Renal cortex interstitium (tissue), 11 donors: ENCODE measurements at regions not wholly inside any gene's neighbourhood (a gene's known extent, or its start where the extent isn't known, plus 50 kb on each side); places are given as distances from the start of the nearest gene placed in this dataset.
"Not testable (repeated sequence)": the region's sequence is repeated elsewhere in the genome, so short reads cannot be mapped to it uniquely, and the experiment has no call there.

Source experiments
- DNase-seq, 11 donors: peaks; one replicate each; pipeline ENCODE4 v3.0.0-alpha.2; 2013; ENCODE audit warnings: low read depth in 9 of 11, low spot score in 4 of 11; ENCODE audit errors: extremely low read depth in 1 of 11

DNA sequence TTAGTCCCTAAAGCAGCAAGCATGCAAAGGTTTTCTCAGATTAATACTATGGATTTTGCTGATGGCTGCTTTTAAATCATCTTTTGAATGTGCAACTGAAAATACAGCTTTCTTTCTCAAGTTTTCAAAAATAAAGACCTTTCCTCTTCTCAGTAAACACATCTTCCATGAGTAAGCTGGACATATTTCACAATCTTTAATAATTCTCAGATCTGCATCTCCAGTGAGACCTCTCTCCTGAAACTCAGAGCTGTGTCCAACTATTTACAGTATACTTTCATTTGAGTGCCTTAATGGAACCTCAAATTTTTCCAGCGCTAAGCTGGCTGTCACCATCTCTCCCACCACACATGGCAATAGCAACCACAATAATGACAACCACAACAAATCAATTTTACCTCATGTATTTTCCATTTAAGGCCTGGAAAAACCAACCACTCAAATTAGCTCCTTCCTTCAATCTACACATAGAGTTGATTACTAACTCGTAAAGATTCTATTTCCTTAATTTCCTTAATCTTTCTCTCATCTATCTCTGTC lies 192.4 kb upstream of the RPL34 start:
- DNase-seq: no peak

DNA sequence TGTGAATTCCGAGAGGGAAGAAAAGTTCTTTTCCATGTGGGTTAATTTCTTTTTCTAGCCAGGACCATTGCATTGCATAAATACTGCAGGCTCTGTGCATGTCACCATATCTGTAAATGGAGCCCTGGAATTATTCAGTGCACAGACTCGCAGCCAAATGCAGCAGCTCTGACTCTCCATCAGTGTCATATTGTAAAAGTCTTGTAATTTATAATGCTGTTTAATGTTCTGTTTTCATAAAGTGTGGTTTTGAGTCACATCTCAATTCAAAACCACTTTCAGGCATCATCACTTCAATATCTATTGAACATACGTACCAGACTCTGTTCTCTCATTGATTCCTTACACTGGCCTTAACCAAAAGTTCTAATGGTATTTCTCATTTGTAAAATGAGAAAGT lies 193.9 kb upstream of the RPL34 start:
- no peak for DNase-seq

DNA sequence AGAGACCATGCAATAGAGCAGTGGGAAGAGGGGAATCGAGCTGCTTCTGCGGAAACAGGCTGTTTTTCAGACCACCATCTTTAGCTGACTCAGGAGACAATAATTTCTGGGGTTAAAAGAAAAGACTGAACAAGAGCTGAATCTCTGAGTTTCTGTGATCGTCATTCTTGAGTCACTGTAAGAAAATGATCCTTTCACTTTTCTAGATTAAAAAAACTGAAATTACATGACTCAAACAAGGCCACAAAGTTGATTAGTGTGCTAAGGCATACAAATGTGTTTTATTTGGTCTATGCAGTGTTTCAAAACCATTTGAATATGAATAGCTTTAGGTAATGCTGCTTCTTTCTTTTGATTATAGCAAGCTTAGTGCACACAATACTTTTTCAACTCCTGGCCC lies 194.4 kb upstream of the RPL34 start:
- DNase-seq: no peak

DNA sequence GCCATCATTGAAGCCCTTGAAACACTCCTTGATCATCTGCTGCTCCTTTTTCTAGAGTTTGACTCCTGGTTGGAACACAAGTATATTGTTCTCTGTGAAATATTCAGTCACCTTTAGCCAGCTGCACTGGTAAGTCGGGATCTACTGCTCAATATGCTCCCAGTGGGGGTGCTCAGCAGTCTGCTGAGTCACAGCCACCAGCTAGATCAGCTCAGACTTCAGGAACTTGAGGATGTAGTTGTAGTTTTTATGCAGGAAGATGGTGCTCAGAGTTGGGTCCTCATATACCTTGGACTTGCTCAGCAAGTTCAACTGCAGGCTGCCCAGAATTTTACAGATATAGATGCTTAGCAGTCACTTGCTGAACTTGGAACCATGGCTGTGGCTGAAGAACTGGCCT lies 202.5 kb upstream of the RPL34 start:
- no peak for DNase-seq

DNA sequence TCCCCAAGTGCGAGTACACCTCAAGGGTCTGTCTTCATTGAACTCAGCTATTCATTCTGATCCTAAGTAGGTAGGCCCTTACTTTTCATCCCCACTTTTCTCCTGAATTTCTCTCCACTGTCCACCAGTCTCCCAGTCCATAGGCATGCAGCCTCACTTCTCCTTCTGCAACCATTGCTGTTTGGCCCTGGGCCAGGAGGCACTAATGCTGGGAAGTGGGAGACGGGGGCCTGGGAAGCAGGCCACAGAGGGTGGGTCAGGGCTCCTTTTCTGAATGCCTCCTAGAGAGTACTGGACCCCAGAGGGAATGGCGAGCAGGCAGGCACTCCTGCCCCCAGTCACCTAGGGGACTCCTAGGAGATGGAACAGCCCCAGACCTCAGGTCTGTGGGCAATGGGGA lies 203.5 kb upstream of the RPL34 start:
- DNase-seq: no peak

DNA sequence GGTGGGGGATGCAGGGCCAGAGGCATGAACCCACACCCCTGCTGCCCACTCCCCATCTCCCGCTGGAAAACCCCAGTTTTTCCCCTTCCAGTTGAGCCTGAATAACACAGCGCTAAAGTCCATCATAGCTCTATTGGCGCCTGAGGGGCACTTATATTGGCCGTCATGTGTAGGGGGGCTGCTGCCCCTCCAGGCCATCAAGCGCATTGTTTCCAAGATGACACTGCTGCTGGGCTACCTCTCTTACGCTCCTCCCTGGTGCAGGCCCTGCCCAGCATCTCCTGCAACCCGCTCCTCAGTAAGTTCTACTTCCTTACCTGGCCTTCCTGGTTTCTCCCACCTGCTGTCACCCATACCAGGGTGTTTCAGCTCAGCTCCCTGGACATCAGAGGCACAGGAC lies 205.0 kb upstream of the RPL34 start:
- DNase-seq: no peak

DNA sequence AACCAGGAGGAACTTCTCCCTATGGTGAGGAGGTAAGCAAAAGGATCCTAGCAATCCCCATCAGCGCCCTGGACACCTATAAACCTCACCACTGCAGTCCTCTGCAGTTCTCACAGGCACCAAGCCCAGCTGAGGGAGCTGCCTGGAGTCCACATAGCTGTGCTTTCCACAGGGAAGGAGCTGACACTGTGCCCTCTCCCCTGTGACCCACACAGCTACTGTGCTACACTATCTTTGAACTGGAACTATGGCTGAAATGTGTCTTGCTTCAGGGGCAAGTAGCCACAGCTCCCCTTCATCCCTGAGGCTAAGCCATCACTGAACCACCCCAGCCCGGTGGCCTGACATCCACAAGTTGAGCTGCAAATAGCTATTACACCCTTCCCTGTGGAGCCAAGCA lies 208.5 kb upstream of the RPL34 start:
- DNase-seq: no peak

DNA sequence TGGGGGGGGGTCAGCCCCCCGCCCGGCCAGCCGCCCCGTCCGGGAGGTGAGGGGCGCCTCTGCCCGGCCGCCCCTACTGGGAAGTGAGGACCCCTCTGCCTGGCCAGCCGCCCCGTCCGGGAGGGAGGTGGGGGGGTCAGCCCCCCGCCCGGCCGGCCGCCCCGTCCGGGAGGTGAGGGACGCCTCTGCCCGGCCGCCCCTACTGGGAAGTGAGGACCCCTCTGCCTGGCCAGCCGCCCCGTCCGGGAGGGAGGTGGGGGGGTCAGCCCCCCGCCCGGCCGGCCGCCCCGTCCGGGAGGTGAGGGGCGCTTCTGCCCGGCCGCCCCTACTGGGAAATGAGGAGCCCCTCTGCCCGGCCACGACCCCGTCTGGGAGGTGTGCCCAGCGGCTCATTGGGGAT lies 210.7 kb upstream of the RPL34 start:
- DNase-seq: not testable (repeated sequence)

DNA sequence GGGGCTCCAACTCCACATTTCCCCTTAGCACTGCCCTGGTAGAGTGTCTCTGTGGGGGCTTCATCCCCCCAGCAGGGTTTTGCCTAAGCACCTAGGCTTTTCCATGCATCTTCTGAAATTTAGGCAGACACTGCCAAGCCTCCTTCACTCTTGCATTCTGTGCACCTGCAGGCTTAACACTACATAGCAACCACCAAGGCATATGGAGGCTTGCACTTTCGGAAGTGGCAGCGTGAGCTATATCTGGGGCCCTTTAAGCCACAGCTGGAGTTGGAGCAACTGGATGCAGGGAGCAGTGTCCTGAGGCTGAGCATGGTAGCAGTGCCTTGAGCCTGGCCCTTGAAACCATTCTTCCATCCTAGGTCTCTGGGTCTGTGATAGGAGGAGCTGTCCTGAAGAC lies 214.8 kb upstream of the RPL34 start:
- DNase-seq: no peak

DNA sequence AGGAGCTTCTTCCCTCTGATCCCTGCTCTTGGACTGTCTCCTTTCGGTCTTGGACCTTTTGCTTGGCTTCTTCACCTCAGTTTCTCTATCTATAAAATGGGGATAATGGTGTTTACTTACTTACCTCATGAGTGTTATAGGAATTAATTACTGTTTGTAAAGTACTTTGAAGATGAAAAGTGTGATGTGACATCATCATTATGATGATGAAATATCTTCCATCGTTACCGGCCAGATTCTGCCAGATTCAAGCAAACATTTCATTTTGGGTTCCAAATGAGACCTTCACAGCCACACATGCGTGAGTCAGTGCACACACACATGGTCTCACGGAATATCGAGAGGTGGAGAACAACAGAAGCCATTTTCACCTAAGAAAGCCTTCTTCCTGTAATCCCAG lies 220.1 kb upstream of the RPL34 start:
- no peak for DNase-seq

DNA sequence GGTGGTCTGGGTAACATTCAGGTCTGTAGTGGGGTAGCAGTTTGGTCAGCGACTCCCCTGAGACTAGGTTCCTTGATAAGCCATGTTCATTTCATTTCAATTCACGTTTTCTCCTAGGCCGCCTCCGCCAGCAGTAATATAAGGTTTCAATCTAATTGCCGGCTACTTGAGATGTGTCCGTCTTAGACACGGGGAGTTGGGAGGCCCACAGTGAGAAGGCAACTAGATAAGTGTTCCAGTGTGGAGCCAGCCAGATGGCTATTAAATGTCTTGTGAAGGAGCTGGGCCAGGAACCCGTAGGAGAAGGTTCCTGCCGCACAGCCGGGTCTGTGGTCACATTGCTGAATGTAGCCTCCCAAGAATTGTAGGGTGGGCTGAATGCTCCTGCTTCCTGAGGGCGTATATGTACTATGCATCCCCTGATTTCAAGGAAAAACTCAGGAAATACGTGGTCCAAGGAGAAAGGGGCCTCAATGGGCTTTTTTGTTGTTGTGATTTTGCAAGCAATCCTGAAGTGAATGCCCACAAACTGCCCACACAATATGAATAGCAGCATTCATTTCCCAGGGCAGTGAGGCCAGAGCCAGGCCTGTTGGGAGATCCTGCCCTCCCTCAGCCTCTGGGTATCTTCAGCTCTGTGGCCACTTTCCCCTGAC lies 220.6 kb upstream of the RPL34 start:
- peak in 1 of 11 donors; percentile 13 for DNase-seq

DNA sequence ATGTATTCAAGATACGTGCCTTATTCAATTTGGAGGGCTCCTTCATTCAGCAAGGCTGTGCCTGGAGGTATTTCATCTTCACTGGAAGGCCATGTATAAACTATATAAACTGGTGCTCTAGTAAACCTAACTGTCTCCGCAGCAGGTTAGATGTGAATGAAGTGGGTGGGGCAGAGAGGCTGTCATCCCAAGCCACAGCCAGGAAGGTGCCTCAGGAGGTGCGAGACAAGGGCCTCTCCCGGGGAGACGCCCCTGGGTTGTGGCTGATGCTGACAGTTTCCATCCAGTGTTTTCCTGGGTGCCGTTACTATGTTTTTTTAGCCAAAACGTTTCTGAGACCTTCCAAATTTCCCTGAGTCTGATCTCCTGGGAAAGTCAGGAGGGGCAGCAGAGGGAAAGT lies 221.5 kb upstream of the RPL34 start:
- no peak for DNase-seq

DNA sequence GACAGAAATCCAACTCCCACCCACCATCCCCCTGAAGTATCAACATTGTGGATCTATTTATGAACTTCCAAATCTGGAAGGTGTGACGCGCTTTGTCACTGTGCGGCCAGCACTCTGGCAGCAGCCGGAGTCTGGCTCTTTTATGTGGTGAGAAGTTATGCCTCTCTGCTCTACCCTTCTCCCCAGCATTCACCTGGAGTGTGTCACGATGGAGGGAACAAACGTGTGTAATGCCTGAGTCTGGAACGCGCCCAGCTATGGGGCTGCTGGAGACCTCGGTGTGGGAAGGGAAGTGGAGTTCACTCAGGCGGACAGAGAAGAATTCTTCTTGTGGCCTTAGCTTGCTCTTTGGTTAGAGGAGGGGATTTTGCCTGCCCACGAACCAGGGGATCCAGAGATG lies 222.1 kb upstream of the RPL34 start:
- DNase-seq: peak in 8 of 11 donors; percentile 12 to 35 (median 22)

DNA sequence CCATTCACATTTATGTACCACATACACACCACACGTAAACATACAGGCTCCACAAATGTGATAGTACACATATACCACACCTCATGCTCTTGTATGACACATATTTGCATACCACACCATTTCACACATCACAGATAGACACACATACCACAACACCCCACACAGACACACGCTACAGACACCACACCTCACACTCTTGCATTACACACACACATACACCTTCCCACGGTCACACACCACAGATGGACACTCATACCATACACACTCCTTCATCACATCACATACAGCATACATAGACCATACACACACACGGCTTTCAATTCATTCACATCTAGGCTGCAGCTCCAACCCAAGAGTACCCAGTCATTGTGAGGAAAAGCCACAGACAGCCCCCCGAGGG lies 222.5 kb upstream of the RPL34 start:
- no peak for DNase-seq

DNA sequence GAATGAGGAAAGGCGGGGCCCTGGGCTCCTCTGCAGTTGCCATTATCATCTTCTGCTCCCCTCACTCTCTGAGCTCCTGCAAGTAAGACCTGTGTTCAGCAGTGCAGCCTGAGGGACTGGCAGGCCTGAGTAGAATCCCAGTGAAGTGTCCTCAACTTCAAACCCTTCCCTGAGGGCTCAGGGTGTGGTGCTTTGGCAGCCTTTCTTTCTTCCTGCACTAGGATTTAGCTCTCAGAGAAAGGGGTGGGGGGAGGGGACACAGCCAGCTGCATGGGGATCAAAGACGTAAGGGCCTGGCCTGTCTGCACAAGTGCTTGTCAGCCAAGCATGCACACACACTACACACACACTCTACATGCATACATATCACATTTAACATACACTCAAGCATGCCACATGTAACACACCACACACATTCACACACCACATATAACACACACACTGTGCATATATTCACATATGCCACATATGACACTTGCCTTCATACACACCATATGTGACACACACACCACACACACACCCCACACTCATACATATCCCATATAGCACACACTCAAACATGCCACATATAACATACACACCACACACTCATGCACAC lies 223.4 kb upstream of the RPL34 start:
- no peak for DNase-seq

DNA sequence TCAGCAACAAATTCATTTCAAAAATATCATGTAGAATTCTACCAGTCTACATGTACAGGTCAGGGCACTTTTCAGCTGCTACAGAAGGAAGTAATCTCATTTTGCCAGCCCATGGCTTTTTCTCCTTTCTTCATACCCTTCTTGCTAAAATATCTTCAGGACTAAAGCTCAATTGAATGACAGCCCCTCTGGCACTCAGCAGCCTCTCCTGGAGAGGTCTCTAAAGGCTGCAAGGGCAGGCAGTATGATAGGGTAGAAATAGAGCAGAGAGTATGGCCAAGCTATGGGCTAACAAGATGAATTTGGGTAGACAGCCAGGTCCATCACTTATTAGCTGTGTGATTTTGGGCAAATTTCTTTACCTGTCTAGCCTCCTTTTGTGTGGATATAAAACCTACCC lies 224.6 kb upstream of the RPL34 start:
- DNase-seq: no peak

DNA sequence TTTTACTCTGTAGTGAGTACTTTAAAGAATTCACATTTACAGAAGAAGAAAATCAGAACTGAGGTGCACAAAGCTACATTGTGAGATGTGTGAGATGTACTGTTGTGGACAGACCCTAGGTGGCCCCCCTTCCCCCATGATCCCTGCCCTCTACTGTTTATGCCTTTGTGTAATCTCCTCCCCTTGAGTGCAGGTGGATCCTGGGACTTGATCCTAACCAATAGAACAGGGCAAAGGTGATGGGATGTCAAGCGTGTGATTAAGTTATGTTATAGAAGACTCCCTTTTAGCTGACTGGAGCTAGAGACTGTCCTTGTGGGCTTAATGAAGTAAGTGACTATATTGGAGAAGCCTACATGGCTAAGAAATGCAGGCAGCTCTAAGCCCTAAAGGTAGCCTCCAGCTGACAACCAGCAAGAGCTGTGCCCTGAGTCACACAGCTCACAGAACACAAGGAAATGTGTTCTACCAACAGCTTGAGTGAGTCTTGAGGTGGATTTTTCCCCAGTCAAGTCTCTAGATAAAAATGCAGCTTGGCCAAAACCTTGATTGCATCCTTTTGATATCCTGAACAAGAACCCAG lies 225.2 kb upstream of the LEF1 start:
- no peak for DNase-seq

DNA sequence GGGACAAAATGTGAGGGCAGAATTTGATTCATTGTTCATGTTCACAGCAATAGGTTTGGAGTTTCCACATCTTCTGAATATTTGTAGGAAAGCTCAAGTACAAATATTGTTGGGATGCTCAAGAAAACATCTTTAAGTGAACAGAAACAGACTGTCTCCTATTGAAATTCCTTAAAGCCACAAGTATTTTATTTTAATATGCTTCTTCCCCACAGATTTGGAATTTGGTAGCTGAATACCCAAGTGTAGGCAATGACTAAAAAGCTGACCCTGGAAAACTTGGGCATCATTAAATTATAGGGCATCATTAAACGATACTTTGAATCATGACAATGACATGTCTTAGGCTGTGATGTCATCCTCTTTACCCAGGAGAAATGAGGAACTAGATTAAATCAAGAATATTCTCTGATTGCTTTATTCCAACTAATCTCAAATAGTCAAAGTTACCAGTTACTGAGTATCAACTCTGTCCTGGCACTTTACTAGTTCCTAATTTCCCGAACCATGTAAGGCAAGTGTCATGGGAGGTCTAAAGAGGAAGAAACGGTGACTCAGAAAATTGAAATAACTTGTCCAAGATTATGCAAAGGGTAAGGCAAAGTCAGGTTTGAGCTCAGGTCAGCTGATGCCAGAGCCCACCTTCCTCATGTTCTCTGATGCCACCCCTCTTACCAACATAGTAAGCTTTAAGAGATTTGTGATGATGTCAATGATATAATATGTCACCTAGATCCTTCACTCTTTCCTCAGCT lies 223.1 kb upstream of the LEF1 start:
- no peak for DNase-seq

DNA sequence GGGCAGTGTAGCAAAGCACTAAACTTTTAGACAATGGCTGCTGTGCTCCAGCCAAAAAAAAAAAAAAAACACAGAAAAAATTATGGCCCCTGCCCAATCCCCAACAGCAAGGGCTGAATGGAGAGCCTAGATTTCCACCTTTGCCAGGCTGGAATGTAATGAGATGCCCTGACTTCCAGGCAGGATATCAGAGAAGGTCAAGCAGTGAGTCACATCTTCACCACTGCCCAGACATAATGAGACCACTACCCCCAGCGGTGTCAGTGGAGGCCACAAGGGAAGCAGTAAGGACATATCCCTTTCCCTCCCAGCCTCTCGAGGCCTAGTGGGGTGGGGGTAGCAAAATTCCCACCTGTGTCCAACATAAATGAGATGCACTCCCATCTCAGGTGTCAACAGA lies 216.3 kb upstream of the LEF1 start:
- DNase-seq: no peak

DNA sequence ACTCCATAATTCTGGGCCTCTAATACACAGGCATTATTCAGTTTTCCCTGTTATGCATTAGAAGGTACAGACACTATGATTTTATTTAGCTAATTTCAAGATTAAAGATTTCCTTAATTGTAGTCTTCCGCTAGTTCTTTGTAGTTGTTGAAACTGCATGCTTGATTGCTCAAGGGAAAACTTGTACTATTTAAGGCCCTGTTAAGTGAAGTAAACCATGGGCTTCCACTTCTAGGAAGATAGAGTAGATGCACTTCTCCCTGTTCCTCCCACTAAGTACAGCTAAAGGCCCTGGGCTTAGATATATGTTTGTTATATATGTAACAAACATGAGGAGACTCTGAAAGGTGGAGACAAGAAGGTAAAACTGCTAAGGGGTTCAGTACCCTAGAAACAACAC lies 215.8 kb upstream of the LEF1 start:
- DNase-seq: no peak
